Ureter (tissue), 1 donor: ENCODE measurements at regions not wholly inside any gene's neighbourhood (a gene's known extent, or its start where the extent isn't known, plus 50 kb on each side); places are given as distances from the start of the nearest gene placed in this dataset.
"Not testable (repeated sequence)": the region's sequence is repeated elsewhere in the genome, so short reads cannot be mapped to it uniquely, and the experiment has no call there.

Source experiments
- DNase-seq: peaks from one replicate; pipeline ENCODE4 v3.0.0-alpha.2; 2020; ENCODE audit warnings: low spot score
- donor health status: DM: yes; HTN: yes; CAD: no.

- not testable (repeated sequence) for DNase-seq
Observed at GRCh38 chr4:86478151-86478550, 116.0 kb upstream of the PTPN13 start.

DNA sequence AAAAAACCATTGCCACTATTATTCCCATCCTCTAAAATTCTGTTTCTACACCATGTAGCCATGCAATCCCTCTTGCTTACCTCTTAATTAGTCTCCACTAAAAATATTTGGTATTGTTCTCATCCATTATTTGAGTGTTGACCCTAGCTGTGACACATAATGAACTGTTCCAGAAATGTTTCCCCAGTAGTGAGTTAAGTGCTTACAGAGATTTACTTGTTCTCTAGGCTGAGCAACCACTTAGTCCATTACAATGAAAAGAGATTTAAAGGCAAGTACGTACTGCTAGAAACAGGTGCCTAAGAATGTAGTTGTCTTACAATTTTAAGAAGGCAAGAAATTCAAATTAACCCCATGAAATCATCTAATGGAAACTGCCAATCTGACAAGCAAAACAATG, 112.7 kb upstream of the PTPN13 start:
- no peak for DNase-seq

DNA sequence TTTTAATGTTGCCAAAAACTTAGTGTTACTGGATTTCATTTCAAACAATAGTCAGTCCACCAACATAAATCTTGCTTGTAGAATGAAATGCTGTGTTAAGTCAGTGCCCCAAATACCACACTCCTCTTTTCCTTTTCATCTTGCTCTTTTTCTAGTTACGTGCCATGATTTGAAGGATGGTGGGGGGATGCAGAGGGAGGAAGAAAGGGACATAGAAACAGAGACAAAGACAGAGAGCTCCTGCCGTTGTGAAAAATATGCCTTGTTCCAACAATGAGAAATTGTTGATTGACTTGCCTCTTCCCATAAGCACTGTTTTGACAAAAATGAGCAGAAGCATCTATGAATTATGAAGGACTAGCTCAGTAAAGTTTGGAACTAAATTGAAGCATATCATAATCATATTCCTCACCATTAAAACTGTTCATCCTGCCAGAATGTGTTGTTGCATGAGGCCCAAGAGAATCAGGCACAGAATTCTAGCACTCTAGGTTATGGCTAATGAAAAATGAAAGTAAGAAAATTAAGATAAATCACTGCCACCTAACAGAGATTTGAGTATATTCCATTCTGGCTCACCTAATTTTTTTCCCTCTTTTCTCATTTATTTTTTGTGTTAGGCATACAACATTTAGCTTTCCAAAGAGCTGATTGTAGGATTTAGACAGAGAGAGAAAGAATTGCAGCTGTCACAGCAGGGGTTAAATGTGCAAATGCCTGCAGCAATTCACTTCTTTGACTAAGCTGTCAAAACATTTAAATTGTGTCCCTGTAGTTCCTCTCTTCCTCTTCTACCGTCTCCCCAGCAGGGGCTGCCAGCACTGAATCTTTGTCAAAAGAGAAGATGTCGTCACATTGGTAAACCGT, 111.6 kb upstream of the PTPN13 start:
- DNase-seq = no peak

GRCh38 chr4:86483173-86483490, 111.0 kb upstream of the PTPN13 start:
- no peak for DNase-seq

DNA sequence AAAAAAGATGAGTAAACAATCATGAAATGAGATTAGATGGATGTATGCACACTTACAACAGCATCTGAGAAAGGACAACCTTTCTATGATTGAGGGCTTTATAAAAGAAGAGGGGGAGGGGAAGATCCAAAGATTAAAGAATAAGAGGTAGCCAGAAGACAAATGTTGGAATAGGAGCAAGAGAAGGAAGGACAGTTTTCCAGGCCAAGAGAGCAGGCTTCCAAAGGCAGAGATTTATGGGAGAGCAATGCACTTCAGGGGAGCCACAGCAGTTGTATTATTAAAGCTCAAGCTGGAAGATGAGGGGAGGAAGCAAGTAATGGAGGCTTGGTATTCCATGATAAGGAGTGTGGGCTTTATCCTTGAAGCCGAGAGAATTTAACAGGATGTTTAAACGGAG, 110.3 kb upstream of the PTPN13 start:
- no peak for DNase-seq

- DNase-seq = no peak
Observed at GRCh38 chr4:86484241-86484640, 109.9 kb upstream of the PTPN13 start.

DNA sequence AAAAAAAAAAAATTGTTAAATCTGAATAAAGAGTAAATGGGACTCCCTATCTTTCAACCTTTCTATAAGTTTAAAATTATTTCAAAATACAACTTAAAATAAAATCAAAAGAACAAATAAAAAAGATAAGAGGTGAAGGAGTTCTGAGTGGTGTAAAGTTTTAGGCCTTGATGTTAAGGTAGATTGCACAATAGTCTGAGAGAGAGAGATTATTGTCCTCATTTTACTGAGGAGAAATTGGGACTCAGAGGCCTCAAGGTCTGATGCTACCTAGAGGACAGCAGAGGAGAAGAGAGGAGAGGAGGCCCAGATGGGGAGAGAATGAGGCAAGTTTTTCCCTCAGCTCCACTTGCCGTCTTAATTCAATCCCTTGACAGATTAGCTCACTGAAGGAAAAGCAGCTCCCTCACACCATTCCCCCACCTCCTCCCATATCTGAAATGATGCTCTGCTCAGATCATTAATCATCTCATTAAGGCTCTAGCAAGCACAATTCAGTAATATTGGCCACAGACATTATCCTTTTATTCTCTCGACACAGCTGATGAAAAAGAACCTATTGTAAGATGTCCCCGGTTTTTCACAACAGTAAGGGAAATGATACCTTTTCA, 106.3 kb upstream of the PTPN13 start:
- no peak for DNase-seq

GRCh38 chr4:86493460-86493859, 100.7 kb upstream of the PTPN13 start:
- DNase-seq = no peak

GRCh38 chr4:86496094-86497080, 97.7 kb upstream of the PTPN13 start:
- peak; percentile 49 for DNase-seq

GRCh38 chr4:86497131-86497530, 97.0 kb upstream of the PTPN13 start:
- DNase-seq = no peak

DNA sequence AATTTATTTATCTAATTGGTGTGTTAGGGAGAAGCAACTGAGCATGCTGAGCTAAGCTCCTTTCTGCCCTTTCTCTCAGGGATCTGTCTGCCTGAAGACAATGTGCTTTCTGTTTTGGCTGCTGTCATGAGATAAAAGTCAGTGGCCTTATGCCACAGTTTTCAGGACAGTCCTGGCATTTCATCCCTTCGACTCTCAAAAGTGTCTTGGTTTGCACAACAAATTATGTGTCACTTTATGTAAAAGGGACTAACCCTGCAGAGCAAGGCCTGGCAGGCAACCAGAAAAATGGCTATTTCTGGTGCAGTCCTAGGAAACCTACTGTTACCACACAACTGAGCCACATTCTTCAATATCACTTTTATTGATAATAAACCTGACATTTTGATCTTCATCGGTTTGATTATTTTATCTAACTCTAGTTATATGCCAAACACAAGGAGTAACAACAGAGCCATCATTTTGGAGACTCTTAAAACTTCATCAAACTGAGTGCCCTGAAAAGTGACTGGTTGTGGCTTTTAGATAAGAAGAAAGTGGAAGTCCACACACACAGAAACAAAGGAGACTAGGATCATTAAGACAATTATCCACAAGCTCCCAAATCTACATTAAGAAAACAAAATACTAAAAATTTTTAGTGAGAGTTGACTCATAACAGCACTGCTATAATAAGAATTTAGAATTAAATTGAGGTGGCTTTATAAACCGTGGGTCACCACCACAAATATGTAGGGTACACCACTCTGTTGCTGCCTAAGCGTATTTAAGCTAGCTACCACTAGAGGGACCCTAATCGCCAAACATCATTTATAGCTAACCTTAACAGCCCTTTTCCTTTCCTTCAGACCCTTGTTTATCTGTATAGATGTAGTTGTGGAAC, 95.9 kb upstream of the PTPN13 start:
- no peak for DNase-seq

DNA sequence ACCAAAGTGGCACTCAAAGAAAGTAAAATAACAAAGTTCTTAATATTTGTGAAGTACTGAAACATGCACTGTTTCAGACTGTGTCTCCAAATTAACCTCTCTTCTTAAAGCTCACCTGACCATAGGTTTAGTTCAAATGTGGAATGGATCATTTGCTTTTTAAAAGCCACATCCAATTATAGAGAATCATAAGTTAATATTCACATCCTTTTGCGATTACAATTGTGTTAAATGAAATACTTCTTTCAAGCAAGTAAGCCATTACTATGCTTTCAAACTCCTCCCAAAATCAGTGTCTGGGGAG, 95.3 kb upstream of the PTPN13 start:
- DNase-seq = no peak

DNA sequence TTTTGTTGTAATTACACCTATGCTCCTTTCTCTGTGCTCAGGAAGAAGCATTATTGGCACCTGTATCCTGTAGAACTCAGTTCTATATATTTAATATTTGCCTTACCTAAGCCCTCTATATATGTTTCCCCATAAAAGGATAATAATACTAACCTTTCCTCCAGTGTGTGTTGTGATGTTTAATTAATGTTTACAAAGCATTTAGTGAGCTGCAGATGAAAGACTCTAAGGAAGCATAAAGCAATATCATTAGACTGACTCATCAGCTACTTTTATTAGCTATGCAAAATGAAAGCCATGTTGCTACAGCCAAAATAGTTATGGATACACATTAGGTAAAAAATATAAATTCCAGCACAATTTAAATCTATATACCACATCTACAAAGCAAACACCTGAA, 93.6 kb upstream of the PTPN13 start:
- DNase-seq = no peak

GRCh38 chr4:86502081-86502480, 92.0 kb upstream of the PTPN13 start:
- DNase-seq = no peak

DNA sequence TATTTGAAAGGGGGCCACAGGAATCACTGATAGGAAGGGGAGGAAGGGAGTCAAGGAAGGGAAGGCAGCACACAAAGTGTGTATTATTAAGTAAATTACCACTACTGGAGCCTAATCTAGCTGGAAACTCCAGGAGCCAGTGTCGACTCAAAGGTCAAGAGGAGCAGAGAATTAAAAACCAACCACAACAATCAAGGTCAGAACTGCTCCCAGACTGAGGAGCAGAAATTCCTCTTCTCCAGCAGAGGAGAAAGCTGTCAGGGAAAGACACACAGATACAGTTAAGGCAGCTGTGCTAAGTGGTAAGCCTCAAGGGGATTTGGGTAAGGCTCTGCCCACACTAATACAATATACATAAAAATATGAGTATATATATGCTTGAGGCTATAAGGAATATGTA, 87.5 kb upstream of the PTPN13 start:
- no peak for DNase-seq

DNA sequence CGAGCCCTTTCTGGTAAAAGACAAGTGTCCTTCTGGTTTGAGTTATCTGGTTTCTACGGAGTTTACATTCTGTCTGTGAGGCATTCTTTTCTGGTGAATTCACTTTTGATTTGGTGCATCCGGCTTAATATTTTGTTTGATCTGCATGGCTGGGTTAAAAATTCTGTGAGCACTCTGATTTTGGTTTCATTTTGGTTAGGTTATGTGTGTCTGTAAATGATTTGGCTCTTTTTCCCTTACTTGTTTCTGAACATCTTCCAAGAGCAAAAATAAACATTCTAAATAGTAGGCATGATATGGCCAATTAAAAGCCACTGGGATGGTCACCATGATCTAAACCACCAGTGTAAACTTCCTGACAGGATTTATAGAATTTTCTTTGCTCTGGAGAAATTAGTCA, 85.7 kb upstream of the PTPN13 start:
- DNase-seq = no peak

DNA sequence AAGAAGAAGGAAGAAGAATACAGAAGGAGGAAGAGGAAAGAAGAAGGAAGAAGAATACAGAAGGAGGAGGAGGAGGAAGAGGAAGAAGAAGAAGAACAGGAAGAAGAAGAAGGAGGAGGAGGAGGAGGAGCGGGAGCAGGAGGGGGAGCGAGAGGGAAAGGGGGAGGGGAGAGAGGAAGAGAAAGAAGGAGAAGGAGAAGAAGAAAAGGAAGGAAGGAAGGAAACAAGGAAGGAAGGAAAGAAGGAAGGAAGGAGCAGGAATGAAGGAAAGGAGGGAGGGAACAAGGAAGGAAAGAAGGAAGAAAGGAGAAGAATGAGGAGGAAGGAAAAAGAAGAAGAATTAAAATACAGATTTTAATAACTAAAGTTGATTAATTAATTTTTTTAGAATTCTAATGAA, 82.5 kb upstream of the PTPN13 start:
- DNase-seq = no peak

DNA sequence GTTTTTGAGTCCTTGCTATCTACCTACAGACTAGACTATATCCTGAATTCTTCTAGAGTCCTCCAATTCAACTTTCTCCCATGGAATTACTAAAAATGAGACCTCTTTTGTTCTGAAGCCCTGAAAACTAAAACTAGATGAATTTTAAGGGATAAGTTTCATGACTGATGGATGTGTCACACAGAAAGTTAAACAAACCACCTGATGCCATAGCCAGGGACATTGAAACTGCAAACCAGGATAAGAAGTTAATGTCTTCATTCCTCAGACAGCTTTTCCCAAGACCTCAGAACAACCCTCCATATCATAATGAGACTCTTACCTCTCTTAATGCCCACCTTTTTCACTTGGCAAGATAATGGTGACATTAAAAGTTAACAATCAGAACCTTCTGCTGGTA, 81.5 kb upstream of the PTPN13 start:
- no peak for DNase-seq

- not testable (repeated sequence) for DNase-seq
Observed at GRCh38 chr4:86515963-86516362, 78.2 kb upstream of the PTPN13 start.

GRCh38 chr4:86521373-86521969, 72.6 kb upstream of the PTPN13 start:
- DNase-seq = no peak

DNA sequence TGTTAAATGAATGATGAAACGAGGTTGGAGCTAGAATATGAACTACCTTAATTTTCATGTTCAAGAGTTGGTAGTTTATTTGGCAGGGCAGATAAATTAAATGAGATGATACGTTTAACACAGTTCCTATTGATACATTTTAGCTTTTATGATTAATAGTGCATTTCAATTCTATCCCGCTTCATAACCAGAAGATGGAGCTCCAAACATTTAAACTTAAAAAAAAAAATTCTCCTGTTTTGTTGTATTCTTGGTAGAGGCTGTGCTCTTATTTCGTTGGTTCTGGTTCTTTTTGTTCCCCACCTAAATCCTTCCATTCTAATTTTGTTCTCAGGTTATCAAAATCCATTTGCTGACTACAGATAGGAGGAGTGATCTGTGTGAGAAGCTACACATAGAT, 71.8 kb upstream of the PTPN13 start:
- no peak for DNase-seq
